ENCODE measurements at regions not wholly inside any gene's neighbourhood (a gene's known extent, or its start where the extent isn't known, plus 50 kb on each side); places are given as distances from the start of the nearest gene placed in this dataset.
A peak's percentile ranks its signal among the peaks of the same experiment; 100 is the strongest.
"Not testable (repeated sequence)": the region's sequence is repeated elsewhere in the genome, so short reads cannot be mapped to it uniquely, and the experiment has no call there.

- Mint-ChIP-seq H3K4me1 (ENCODE audit: low read depth) (no peaks in the 10 kb centered on the region), H3K36me3 (ENCODE audit: low read depth) (no peaks in the 10 kb centered on the region), H3K27ac (no peak overlapping the region), H3K27me3 (ENCODE audit: low read depth) (peaks cover 18% of the 10 kb centered on the region), H3K9me3 (no peaks in the 10 kb centered on the region), H3K4me3 (no peak overlapping the region)
Observed at GRCh38 chr9:34907044-34907443, 51.0 kb upstream of the PHF24 start.

- Mint-ChIP-seq H3K27ac (no peak overlapping the region), H3K4me3 (no peak overlapping the region), H3K4me1 (ENCODE audit: low read depth) (peaks cover 4% of the 10 kb centered on the region), H3K9me3 (no peaks in the 10 kb centered on the region), H3K36me3 (ENCODE audit: low read depth) (no peaks in the 10 kb centered on the region), H3K27me3 (ENCODE audit: low read depth) (peaks cover 57% of the 10 kb centered on the region)
Observed at GRCh38 chr9:34899535-34900158, 58.4 kb upstream of the PHF24 start.

GRCh38 chr9:34898846-34899245 lies 59.2 kb upstream of the PHF24 start:
- peaks cover 4% of the 10 kb centered on the region for H3K4me1 Mint-ChIP-seq (ENCODE audit: low read depth)
- no peak overlapping the region for H3K4me3 Mint-ChIP-seq
- no peaks in the 10 kb centered on the region for H3K9me3 Mint-ChIP-seq
- H3K36me3 Mint-ChIP-seq (ENCODE audit: low read depth): no peaks in the 10 kb centered on the region
- H3K27ac Mint-ChIP-seq: no peak overlapping the region
- H3K27me3 Mint-ChIP-seq (ENCODE audit: low read depth): peaks cover 57% of the 10 kb centered on the region

- Mint-ChIP-seq H3K27me3 (ENCODE audit: low read depth) (peaks cover 62% of the 10 kb centered on the region), H3K36me3 (ENCODE audit: low read depth) (no peaks in the 10 kb centered on the region), H3K9me3 (no peaks in the 10 kb centered on the region), H3K4me1 (ENCODE audit: low read depth) (peaks cover 4% of the 10 kb centered on the region), H3K27ac (no peak overlapping the region), H3K4me3 (no peak overlapping the region)
Observed at GRCh38 chr9:34896112-34896511, 62.0 kb upstream of the PHF24 start.

- H3K27me3 Mint-ChIP-seq (ENCODE audit: low read depth): peaks cover 45% of the 10 kb centered on the region
- no peak overlapping the region for H3K4me3 Mint-ChIP-seq
- H3K9me3 Mint-ChIP-seq: no peaks in the 10 kb centered on the region
- no peaks in the 10 kb centered on the region for H3K36me3 Mint-ChIP-seq (ENCODE audit: low read depth)
- H3K4me1 Mint-ChIP-seq (ENCODE audit: low read depth): no peaks in the 10 kb centered on the region
- no peak overlapping the region for H3K27ac Mint-ChIP-seq
Observed at GRCh38 chr9:34892886-34893285, 65.2 kb upstream of the PHF24 start.

GRCh38 chr9:34891386-34891785 lies 66.7 kb upstream of the PHF24 start:
- H3K36me3 Mint-ChIP-seq (ENCODE audit: low read depth): no peaks in the 10 kb centered on the region
- no peaks in the 10 kb centered on the region for H3K4me1 Mint-ChIP-seq (ENCODE audit: low read depth)
- no peak overlapping the region for H3K27ac Mint-ChIP-seq

GRCh38 chr9:34887841-34888240 lies 70.2 kb upstream of the PHF24 start:
- Mint-ChIP-seq H3K27me3 (ENCODE audit: low read depth) (peaks cover 10% of the 10 kb centered on the region), H3K4me1 (ENCODE audit: low read depth) (no peaks in the 10 kb centered on the region), H3K4me3 (no peak overlapping the region), H3K9me3 (no peaks in the 10 kb centered on the region), H3K27ac (no peak overlapping the region), H3K36me3 (ENCODE audit: low read depth) (no peaks in the 10 kb centered on the region)

More at GRCh38 chr9:34891386-34891785, 66.7 kb upstream of the PHF24 start:
- H3K9me3 Mint-ChIP-seq: no peaks in the 10 kb centered on the region
- peaks cover 33% of the 10 kb centered on the region for H3K27me3 Mint-ChIP-seq (ENCODE audit: low read depth)
- no peak overlapping the region for H3K4me3 Mint-ChIP-seq

- Mint-ChIP-seq H3K27me3 (ENCODE audit: low read depth) (peaks cover 5% of the 10 kb centered on the region), H3K4me3 (no peak overlapping the region), H3K9me3 (no peaks in the 10 kb centered on the region), H3K36me3 (ENCODE audit: low read depth) (no peaks in the 10 kb centered on the region), H3K27ac (peak overlapping the region; percentile 1), H3K4me1 (ENCODE audit: low read depth) (no peaks in the 10 kb centered on the region)
Observed at GRCh38 chr9:34884747-34885189, 73.3 kb upstream of the PHF24 start.

- Mint-ChIP-seq H3K36me3 (ENCODE audit: low read depth) (no peaks in the 10 kb centered on the region), H3K4me1 (ENCODE audit: low read depth) (no peaks in the 10 kb centered on the region), H3K27me3 (ENCODE audit: low read depth) (peaks cover 11% of the 10 kb centered on the region), H3K9me3 (no peaks in the 10 kb centered on the region), H3K4me3 (no peak overlapping the region), H3K27ac (no peak overlapping the region)
Observed at GRCh38 chr9:34876096-34876495, 82.0 kb upstream of the PHF24 start.

GRCh38 chr9:34869390-34869789 lies 88.7 kb upstream of the PHF24 start:
- Mint-ChIP-seq H3K27ac (no peak overlapping the region), H3K9me3 (peaks cover 3% of the 10 kb centered on the region), H3K4me3 (no peak overlapping the region), H3K4me1 (ENCODE audit: low read depth) (no peaks in the 10 kb centered on the region), H3K27me3 (ENCODE audit: low read depth) (peaks cover 5% of the 10 kb centered on the region), H3K36me3 (ENCODE audit: low read depth) (no peaks in the 10 kb centered on the region)

GRCh38 chr9:34866614-34867013 lies 91.5 kb upstream of the PHF24 start:
- Mint-ChIP-seq H3K9me3 (peaks cover 12% of the 10 kb centered on the region), H3K36me3 (ENCODE audit: low read depth) (peaks cover 2% of the 10 kb centered on the region), H3K4me1 (ENCODE audit: low read depth) (no peaks in the 10 kb centered on the region), H3K27me3 (ENCODE audit: low read depth) (peaks cover 14% of the 10 kb centered on the region), H3K4me3 (no peak overlapping the region), H3K27ac (no peak overlapping the region)

GRCh38 chr9:34863426-34863825 lies 94.7 kb upstream of the PHF24 start:
- Mint-ChIP-seq H3K27ac (no peak overlapping the region), H3K36me3 (ENCODE audit: low read depth) (peaks cover 2% of the 10 kb centered on the region), H3K27me3 (ENCODE audit: low read depth) (peaks cover 9% of the 10 kb centered on the region), H3K4me3 (no peak overlapping the region), H3K9me3 (peaks cover 12% of the 10 kb centered on the region), H3K4me1 (ENCODE audit: low read depth) (no peaks in the 10 kb centered on the region)

GRCh38 chr9:34862836-34863235 lies 95.2 kb upstream of the PHF24 start:
- Mint-ChIP-seq H3K27ac (no peak overlapping the region), H3K4me3 (no peak overlapping the region), H3K4me1 (ENCODE audit: low read depth) (no peaks in the 10 kb centered on the region), H3K9me3 (peaks cover 12% of the 10 kb centered on the region), H3K36me3 (ENCODE audit: low read depth) (peaks cover 2% of the 10 kb centered on the region), H3K27me3 (ENCODE audit: low read depth) (peaks cover 9% of the 10 kb centered on the region)

GRCh38 chr9:34862043-34862442 lies 96.0 kb upstream of the PHF24 start:
- Mint-ChIP-seq H3K27me3 (ENCODE audit: low read depth) (peaks cover 9% of the 10 kb centered on the region), H3K9me3 (peaks cover 12% of the 10 kb centered on the region), H3K4me1 (ENCODE audit: low read depth) (no peaks in the 10 kb centered on the region), H3K4me3 (no peak overlapping the region), H3K27ac (no peak overlapping the region), H3K36me3 (ENCODE audit: low read depth) (peaks cover 2% of the 10 kb centered on the region)

GRCh38 chr9:34855016-34855415 lies 103.1 kb upstream of the PHF24 start:
- not testable (repeated sequence) for H3K27ac Mint-ChIP-seq; H3K27me3 Mint-ChIP-seq (ENCODE audit: low read depth); H3K9me3 Mint-ChIP-seq; H3K4me3 Mint-ChIP-seq; H3K36me3 Mint-ChIP-seq (ENCODE audit: low read depth); H3K4me1 Mint-ChIP-seq (ENCODE audit: low read depth)

- H3K36me3 Mint-ChIP-seq (ENCODE audit: low read depth): no peaks in the 10 kb centered on the region
Observed at GRCh38 chr9:34830068-34830467, 120.1 kb upstream of the CCL21 start.

More at GRCh38 chr9:34830068-34830467, 120.1 kb upstream of the CCL21 start:
- Mint-ChIP-seq H3K27me3 (ENCODE audit: low read depth) (no peaks in the 10 kb centered on the region), H3K4me3 (no peak overlapping the region), H3K27ac (no peak overlapping the region), H3K4me1 (ENCODE audit: low read depth) (no peaks in the 10 kb centered on the region), H3K9me3 (no peaks in the 10 kb centered on the region)
